ENCODE measurements at regions not wholly inside any gene's neighbourhood (a gene's known extent, or its start where the extent isn't known, plus 50 kb on each side); places are given as distances from the start of the nearest gene placed in this dataset.

DNA sequence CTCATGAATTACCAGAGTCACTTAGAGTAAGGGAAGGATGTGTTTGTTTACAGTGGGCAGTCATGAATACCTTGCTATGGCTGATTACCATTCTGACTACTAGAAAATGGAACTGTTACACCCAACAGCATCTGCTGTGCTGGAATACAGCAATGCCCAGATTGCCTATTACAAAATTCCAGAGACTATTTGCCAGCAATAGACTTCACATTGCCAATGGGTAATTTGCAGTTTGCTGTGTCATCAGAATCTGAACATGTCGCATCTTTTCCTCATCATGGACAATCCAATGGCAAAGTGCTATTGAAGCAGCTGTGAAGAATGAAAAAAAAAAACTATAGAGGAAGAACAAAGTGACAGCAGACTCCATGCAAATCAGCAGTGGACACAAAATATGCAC, 356.6 kb downstream of the CXXC4 start:
- Histone ChIP-seq H3K4me3 (no peak overlapping the region), H3K4me1 (no peaks in the 10 kb centered on the region), H3K27me3 (no peaks in the 10 kb centered on the region), H3K9me3 (no peaks in the 10 kb centered on the region), H3K36me3 (no peaks in the 10 kb centered on the region), H3K27ac (no peak overlapping the region)
- DNase-seq = no peak
- TF ChIP-seq, protein P1, sequence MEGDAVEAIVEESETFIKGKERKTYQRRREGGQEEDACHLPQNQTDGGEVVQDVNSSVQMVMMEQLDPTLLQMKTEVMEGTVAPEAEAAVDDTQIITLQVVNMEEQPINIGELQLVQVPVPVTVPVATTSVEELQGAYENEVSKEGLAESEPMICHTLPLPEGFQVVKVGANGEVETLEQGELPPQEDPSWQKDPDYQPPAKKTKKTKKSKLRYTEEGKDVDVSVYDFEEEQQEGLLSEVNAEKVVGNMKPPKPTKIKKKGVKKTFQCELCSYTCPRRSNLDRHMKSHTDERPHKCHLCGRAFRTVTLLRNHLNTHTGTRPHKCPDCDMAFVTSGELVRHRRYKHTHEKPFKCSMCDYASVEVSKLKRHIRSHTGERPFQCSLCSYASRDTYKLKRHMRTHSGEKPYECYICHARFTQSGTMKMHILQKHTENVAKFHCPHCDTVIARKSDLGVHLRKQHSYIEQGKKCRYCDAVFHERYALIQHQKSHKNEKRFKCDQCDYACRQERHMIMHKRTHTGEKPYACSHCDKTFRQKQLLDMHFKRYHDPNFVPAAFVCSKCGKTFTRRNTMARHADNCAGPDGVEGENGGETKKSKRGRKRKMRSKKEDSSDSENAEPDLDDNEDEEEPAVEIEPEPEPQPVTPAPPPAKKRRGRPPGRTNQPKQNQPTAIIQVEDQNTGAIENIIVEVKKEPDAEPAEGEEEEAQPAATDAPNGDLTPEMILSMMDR (IDR thresholded peaks at IDR 0.05) = no peak
- no peak for TF ChIP-seq POLR2A (IDR thresholded peaks at IDR 0.05)

DNA sequence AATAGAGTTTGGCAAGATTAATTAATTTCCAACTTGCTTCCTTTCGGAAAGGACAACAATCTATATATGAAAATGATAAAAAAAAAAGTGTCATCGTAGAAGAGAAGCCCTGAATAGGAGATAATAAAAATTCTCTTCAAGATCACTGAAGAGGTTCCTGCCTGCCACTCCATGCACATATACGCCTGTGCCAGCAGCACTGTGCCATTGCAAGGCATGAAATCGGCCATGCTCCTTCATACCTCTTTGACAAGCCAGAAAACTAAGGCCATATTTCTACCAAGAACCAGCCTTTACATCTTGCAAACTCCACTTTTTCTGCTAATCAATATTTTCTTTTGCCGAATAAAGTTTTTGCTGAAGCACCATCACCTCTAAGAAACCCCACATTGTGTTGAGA, 365.5 kb downstream of the CXXC4 start:
- TF ChIP-seq POLR2A (IDR thresholded peaks at IDR 0.05) = no peak
- TF ChIP-seq, protein P1 (IDR thresholded peaks at IDR 0.05) = no peak
- Histone ChIP-seq H3K4me1 (no peaks in the 10 kb centered on the region), H3K4me3 (no peak overlapping the region), H3K27me3 (no peaks in the 10 kb centered on the region), H3K9me3 (no peaks in the 10 kb centered on the region), H3K27ac (no peak overlapping the region), H3K36me3 (no peaks in the 10 kb centered on the region)
- DNase-seq = no peak

GRCh38 chr4:104128850-104129213, 365.9 kb downstream of the CXXC4 start:
- no peak overlapping the region for H3K4me3 ChIP-seq
- no peaks in the 10 kb centered on the region for H3K36me3 ChIP-seq
- TF ChIP-seq, protein P1 (IDR thresholded peaks at IDR 0.05) = peak in 1 of 6 experiments; percentile 34
- TF ChIP-seq POLR2A (IDR thresholded peaks at IDR 0.05) = no peak
- no peaks in the 10 kb centered on the region for H3K4me1 ChIP-seq
- no peak overlapping the region for H3K27ac ChIP-seq
- DNase-seq = no peak
- no peaks in the 10 kb centered on the region for H3K9me3 ChIP-seq
- no peaks in the 10 kb centered on the region for H3K27me3 ChIP-seq

- Histone ChIP-seq H3K4me3 (no peak overlapping the region), H3K27me3 (no peaks in the 10 kb centered on the region), H3K27ac (peak overlapping the region in 1 of 4 donors; percentile 41), H3K9me3 (no peaks in the 10 kb centered on the region), H3K36me3 (no peaks in the 10 kb centered on the region), H3K4me1 (no peaks in the 10 kb centered on the region)
- no peak for TF ChIP-seq POLR2A (IDR thresholded peaks at IDR 0.05)
- TF ChIP-seq, protein P1 (IDR thresholded peaks at IDR 0.05) = no peak
- no peak for DNase-seq
Observed at GRCh38 chr4:104128031-104128849, 366.5 kb downstream of the CXXC4 start.

GRCh38 chr4:104123021-104123420, 371.7 kb downstream of the CXXC4 start:
- no peaks in the 10 kb centered on the region for H3K4me1 ChIP-seq
- no peaks in the 10 kb centered on the region for H3K27me3 ChIP-seq

More at GRCh38 chr4:104123021-104123420, 371.7 kb downstream of the CXXC4 start:
- Histone ChIP-seq H3K36me3 (no peaks in the 10 kb centered on the region), H3K9me3 (no peaks in the 10 kb centered on the region), H3K27ac (no peak overlapping the region), H3K4me3 (no peak overlapping the region)
- no peak for TF ChIP-seq POLR2A (IDR thresholded peaks at IDR 0.05)
- TF ChIP-seq, protein P1 (IDR thresholded peaks at IDR 0.05) = no peak
- DNase-seq = no peak

Data from Peyer's patch (tissue), 4 donors.